ENCODE measurements at regions not wholly inside any gene's neighbourhood (a gene's known extent, or its start where the extent isn't known, plus 50 kb on each side); places are given as distances from the start of the nearest gene placed in this dataset.

- no peak for TF ChIP-seq YY1 (IDR thresholded peaks at IDR 0.05; ENCODE audit: insufficient read depth, insufficient read length)
- TF ChIP-seq ZNF274 (IDR thresholded peaks at IDR 0.05; ENCODE audit: low read depth, low read length): no peak
Measured at GRCh38 chr3:107063351-107063750, 313.9 kb upstream of the CCDC54 start.
